ENCODE measurements at regions not wholly inside any gene's neighbourhood (a gene's known extent, or its start where the extent isn't known, plus 50 kb on each side); places are given as distances from the start of the nearest gene placed in this dataset.
"Not testable (repeated sequence)": the region's sequence is repeated elsewhere in the genome, so short reads cannot be mapped to it uniquely, and the experiment has no call there.

- H4K20me1 ChIP-seq (replicated peaks; ENCODE audit: control insufficient read depth, insufficient read depth, low read length); CTCF ChIA-PET (ENCODE audit: low intra/inter-chr PET ratio); H3K4me3 ChIP-seq; H3K27me3 ChIP-seq (ENCODE audit: control insufficient read depth in 2 of 2, insufficient read depth in 2 of 2, low read length in 2 of 2); BruUV-seq (replicated peaks); ATAC-seq; H3K4me1 ChIP-seq (replicated peaks in 1 of 2; ENCODE audit: control insufficient read depth in 2 of 2, insufficient read depth in 2 of 2, low read length in 2 of 2); intact Hi-C loops (cut with micrococcal nuclease); H3K79me2 ChIP-seq (ENCODE audit: control insufficient read depth, insufficient read depth, low read length); H3K4me2 ChIP-seq (ENCODE audit: insufficient read depth, low read length); FAIRE-seq; H3K9me3 ChIP-seq (replicated peaks; ENCODE audit: control insufficient read depth, insufficient read depth, low read depth, low read length); H3K9me1 ChIP-seq (ENCODE audit: control insufficient read depth, insufficient read depth, low read length); H3K27ac ChIP-seq (ENCODE audit: extremely low read depth, low read depth, low read length); POLR2A ChIA-PET; H2AFZ ChIP-seq (ENCODE audit: low read depth, low read length); H3K36me3 ChIP-seq (ENCODE audit: control insufficient read depth, insufficient read depth, low read length); H3K9ac ChIP-seq (ENCODE audit: insufficient read depth in 1 of 2, low read depth in 2 of 2, low read length in 2 of 2): not testable (repeated sequence)
- peak in 1 of 4 experiments; percentile 61 for DNase-seq (ENCODE audit: extremely low read depth in 1 of 4, low spot score in 3 of 4)
- TF ChIP-seq ZNF253 (CRISPR knock-in tag; conservative IDR thresholded peaks at IDR 0.05): 0 out of 2 replicates have a peak, but pooled peaks have one; percentile 64
- TF ChIP-seq FIP1L1 (IDR thresholded peaks at IDR 0.05; ENCODE audit: low read depth, low read length, poor library complexity, severe bottlenecking): peak; percentile 0
- TF ChIP-seq HNRNPUL1 (IDR thresholded peaks at IDR 0.05; ENCODE audit: low read length): peak; percentile 91; the same call in 1 of the 2 replicates
- in situ Hi-C loops (cut with MboI): loop anchor here (5.0 to 10.0 kb wide), 3 partner anchors 534 to 756 kb away; no protein-coding TSS in a partner anchor
- WGBS (ENCODE audit: insufficient coverage, low coverage, missing lambda C conversion rate): 4% methylated on average over 1 of the region's 1 CpG
Measured at GRCh38 chr21:8998480-8998879, 1522.9 kb upstream of the TPTE start.

- H3K27me3 ChIP-seq (ENCODE audit: control insufficient read depth in 2 of 2, insufficient read depth in 2 of 2, low read length in 2 of 2): no peaks in the 10 kb centered on the region
- ChIA-PET CTCF (ENCODE audit: low intra/inter-chr PET ratio) (no interaction called here), POLR2A (no interaction called here)
- H3K4me3 ChIP-seq: no peak overlapping the region
- H3K9me3 ChIP-seq (replicated peaks; ENCODE audit: control insufficient read depth, insufficient read depth, low read depth, low read length): no peaks in the 10 kb centered on the region
- no peak overlapping the region for H3K9ac ChIP-seq (ENCODE audit: insufficient read depth in 1 of 2, low read depth in 2 of 2, low read length in 2 of 2)
- BruUV-seq (replicated peaks): no TSS peak
- H3K4me1 ChIP-seq (replicated peaks in 1 of 2; ENCODE audit: control insufficient read depth in 2 of 2, insufficient read depth in 2 of 2, low read length in 2 of 2): no peaks in the 10 kb centered on the region
- TF ChIP-seq SFPQ (IDR thresholded peaks at IDR 0.05; ENCODE audit: low read depth, low read length) (peak; percentile 62; the same call in 1 of the 2 replicates), NONO (IDR thresholded peaks at IDR 0.05; ENCODE audit: low read depth in 2 of 2, low read length in 1 of 2) (peak in 1 of 2 experiments; percentile 35; a peak in 1 of 4 replicates), SRSF9 (IDR thresholded peaks at IDR 0.05; ENCODE audit: borderline replicate concordance, low read depth, low read length) (no peak), ZKSCAN8 (CRISPR knock-in tag; IDR thresholded peaks at IDR 0.05) (no peak), ZFP91 (CRISPR knock-in tag; IDR thresholded peaks at IDR 0.05) (no peak)
- H3K27ac ChIP-seq (ENCODE audit: extremely low read depth, low read depth, low read length): no peak overlapping the region
- ATAC-seq (no peak), DNase-seq (ENCODE audit: extremely low read depth in 1 of 4, low spot score in 3 of 4) (peak in 1 of 4 experiments; percentile 48), FAIRE-seq (no peak)
- H3K79me2 ChIP-seq (ENCODE audit: control insufficient read depth, insufficient read depth, low read length): no peaks in the 10 kb centered on the region
- intact Hi-C loops (cut with micrococcal nuclease): no loop called here
- in situ Hi-C loops (cut with MboI): loop anchor here (5.0 to 10.0 kb wide), 3 partner anchors 534 to 757 kb away; no protein-coding TSS in a partner anchor
- no peak overlapping the region for H3K4me2 ChIP-seq (ENCODE audit: insufficient read depth, low read length)
- no peaks in the 10 kb centered on the region for H3K36me3 ChIP-seq (ENCODE audit: control insufficient read depth, insufficient read depth, low read length)
- 1% methylated on average over 4 of the region's 4 CpGs for WGBS (ENCODE audit: insufficient coverage, low coverage, missing lambda C conversion rate)
- H2AFZ ChIP-seq (ENCODE audit: low read depth, low read length): no peak overlapping the region
- no peaks in the 10 kb centered on the region for H3K9me1 ChIP-seq (ENCODE audit: control insufficient read depth, insufficient read depth, low read length)
- no peaks in the 10 kb centered on the region for H4K20me1 ChIP-seq (replicated peaks; ENCODE audit: control insufficient read depth, insufficient read depth, low read length)
Measured at GRCh38 chr21:8998946-8999681, 1522.3 kb upstream of the TPTE start.
